Activated CD4-positive, alpha-beta T cell treated with anti-CD3 and anti-CD28 coated beads, Interleukin-10, Interleukin-2, amounts not matched to agents 100 ng/mL and 50 ng/mL, durations not matched to agents 16 hours and 8 hours (primary cell): ENCODE measurements at regions not wholly inside any gene's neighbourhood (a gene's known extent, or its start where the extent isn't known, plus 50 kb on each side); places are given as distances from the start of the nearest gene placed in this dataset.
A peak's percentile ranks its signal among the peaks of the same experiment; 100 is the strongest.
"Not testable (repeated sequence)": the region's sequence is repeated elsewhere in the genome, so short reads cannot be mapped to it uniquely, and the experiment has no call there.

Source experiments
- DNase-seq: peaks from one replicate; pipeline ENCODE4 v3.0.0-alpha.2; 2020

DNA sequence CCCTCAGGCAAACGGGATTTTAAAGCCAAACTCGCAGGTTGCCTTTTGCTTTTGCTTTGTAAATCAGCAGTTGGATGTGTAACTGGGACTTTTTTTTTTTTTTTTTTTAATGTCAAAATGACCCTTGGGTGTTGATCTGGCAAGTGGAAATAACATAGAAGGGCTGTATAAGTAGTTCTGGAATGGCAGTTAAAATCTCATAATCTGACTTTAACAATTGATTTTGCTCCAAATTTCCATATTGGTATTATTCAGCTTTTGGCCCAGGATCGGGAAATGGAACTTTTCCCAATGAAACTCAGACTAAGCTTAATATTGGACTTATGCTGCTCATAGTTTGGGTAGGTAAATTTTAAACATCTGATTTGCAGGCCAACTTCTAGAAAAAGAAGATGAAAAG, 346.8 kb upstream of the NUDT12 start:
- DNase-seq = no peak

DNA sequence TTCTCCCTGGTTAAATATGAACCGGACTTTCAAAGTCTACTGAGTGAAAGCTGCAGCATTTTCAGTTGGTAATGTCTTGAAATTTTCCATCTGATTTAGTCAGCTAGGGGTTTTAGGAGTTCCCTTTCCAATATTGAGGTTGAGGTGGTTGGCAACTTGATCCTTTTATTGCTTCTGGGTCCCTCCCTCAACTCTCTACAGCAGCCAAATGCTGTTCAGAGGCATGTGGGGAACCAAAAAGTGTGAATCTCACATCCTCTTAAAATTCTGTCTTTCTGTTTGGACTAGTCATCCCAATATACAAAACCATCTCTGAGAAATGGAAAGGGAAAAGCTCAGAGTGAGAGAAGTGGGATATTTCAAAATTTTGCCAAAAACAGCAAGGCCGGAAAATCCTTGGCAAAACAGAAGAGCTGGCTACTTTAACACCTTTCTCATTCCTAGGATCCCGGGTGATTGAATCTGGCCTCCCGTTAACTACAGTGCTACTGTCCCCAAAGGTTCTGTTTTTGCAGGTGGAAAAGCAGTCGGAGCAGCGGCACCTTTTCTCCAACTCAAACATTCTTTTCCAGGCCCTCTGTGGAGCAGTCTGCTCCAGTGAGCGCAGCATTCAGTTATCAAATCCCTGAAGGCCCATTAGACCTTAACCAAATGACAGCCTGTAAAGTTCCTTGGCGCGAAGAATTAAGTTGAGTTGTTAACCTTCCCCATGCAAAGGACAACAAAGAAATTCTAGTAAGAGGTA, 345.9 kb upstream of the NUDT12 start:
- no peak for DNase-seq

DNA sequence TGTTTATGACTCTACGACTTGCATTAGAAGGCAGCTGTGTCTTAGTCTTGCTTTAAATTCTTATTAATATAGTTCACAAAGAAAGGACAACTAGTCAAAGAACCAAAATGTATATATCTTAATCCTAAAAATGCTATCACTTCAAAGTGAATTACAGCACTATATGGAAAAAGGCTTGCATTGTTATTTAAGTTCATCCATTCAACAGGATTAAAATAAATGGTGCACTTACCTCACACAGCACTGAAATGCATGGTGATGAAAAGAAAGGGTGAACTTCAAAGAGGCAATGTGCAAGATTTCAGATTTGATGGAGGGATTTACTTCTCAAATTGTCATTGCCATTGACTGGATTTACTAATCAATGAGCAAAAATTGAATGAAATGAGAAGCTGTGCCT, 344.4 kb upstream of the NUDT12 start:
- DNase-seq = no peak

DNA sequence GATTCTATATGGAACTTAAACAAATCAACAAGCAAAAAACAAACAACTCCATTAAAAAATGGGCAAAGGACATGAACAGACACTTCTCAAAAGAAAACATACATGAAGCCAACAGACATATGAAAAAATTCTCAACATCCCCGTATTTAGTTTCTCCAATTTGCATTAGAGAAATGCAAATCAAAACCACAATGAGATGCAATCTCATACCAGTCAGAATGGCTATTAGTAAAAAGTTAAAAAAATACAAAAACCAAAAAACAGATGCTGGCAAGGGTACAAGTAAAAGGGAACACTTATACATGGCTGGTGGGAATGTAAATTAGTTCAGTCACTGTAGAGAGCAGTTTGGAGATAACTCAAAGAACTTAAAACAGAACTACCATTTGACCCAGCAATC, 342.1 kb upstream of the NUDT12 start:
- DNase-seq = no peak

DNA sequence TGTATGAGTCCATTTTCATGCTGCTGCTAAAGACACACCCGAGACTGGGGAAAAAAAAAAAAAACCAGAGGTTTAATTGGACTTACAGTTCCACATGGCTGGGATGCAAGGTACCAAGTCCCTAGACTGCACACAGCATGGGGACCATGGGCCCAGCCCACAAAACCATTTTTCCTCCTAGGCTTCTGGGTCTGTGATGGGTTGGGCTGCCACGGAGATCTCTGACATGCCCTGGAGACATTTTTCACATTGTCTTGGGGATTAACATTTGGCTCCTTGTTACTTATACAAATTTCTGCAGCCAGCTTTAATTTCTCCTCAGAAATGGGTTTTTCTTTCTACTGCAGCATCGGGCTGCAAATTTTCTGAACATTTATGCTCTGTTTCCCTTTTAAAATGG, 340.3 kb upstream of the NUDT12 start:
- no peak for DNase-seq

DNA sequence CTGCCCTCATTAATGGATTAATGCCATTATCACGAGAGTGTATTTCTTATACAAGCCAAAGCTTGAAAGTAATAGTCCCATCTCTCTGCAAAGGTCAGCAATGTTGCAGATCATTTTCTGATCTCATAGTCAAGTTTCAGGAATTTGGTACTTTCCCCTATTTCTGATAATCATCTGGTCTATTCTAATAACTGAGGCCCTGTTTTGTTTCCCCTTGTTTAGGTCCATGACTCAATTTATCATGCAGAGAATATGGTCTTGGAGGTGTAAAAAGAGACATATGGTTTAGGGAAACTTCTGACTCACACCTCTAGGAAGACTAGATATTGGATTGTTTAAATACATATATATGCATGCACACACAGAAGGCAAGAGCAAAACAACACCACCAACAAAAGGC, 339.3 kb upstream of the NUDT12 start:
- DNase-seq = no peak

DNA sequence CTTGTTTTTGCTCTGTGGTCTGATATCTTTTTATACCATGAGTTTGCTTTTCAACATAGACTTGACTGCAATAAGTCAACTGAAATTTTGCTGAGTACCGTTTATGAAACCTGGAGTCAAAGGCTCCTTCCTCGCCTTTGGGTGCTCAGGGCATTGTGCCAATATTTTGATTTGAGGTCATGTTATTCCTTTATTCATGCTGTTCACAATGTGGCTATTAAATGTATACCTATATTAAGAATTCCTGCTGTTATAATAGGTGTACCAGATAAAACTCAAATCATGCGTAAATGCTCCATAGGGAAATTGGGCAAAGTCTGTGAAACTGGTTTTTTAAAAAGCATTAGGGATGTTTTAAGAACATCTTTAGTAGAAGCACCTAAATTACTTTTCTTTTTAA, 334.0 kb upstream of the NUDT12 start:
- DNase-seq = no peak

DNA sequence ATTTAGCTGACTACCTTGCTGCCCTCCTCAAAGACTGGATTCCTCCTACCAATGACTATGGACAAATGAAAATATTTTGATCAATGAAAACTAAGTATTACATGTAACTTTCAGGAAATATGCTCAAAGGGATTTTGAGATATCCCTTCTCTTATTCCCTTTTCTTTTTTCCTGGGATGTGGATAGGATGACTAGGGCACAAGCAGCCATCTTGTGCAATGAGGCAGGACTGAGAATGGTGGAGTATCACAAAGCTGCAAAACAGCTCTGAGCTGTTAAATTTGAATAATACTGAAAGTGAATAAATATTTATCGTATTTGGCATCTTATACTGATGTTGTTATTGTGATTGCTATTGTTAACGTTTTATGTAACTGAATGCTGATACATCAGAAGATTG, 333.1 kb upstream of the NUDT12 start:
- DNase-seq = no peak

DNA sequence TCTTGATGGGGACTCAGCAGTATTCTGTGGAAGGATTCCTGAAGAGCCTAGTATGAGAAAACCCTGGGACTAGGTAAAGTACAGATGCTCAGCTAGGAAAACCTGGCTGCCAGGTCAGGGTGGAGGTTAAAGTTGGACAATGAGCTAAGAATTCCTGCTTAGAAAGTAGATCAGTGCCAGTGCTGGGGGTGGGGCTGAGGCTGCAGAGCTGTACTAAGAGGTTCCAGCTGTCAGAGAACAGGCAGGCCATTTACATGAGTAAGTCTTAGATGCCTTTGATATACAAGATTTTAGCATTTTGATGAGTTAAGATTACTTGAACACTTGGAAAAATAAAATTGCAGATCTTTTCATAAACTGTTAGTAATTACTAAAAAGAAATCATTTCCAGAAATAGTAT, 332.3 kb upstream of the NUDT12 start:
- DNase-seq = no peak

DNA sequence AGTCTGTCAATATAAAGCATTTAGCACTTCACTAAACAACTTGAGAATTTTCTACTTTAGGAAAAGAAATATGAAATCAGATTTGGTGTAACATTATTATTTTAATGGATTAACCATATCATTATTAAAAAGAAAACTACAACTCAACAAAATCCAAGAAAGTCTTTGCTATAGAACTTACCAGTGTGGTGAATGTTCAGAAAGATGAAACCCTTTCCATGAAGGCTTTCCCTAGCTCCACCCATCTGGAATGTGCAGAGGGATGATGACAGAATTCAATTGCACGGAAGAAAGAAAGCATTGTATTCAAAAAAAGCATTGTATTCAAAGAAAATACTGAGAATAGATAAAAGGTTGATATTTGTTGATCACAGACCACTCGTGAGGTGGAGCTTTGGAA, 328.6 kb upstream of the NUDT12 start:
- no peak for DNase-seq

DNA sequence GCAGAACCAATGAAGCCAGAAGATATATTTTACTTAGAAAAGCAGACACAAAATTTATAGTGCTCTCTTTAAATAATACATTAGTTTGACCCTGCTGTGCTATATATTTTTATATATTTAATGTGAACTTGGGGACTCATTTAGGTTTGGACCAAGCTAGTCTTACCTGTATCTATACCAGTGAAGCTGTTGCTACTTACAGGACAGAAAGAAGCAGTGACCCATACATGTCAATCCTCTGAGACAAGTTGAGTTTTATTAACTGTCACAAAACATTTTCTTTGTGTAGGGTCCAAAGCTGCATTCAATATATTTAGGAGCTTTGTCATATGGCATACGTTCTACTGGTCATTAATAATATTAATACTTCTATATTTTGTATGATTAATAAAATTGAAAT, 327.7 kb upstream of the NUDT12 start:
- DNase-seq = no peak

DNA sequence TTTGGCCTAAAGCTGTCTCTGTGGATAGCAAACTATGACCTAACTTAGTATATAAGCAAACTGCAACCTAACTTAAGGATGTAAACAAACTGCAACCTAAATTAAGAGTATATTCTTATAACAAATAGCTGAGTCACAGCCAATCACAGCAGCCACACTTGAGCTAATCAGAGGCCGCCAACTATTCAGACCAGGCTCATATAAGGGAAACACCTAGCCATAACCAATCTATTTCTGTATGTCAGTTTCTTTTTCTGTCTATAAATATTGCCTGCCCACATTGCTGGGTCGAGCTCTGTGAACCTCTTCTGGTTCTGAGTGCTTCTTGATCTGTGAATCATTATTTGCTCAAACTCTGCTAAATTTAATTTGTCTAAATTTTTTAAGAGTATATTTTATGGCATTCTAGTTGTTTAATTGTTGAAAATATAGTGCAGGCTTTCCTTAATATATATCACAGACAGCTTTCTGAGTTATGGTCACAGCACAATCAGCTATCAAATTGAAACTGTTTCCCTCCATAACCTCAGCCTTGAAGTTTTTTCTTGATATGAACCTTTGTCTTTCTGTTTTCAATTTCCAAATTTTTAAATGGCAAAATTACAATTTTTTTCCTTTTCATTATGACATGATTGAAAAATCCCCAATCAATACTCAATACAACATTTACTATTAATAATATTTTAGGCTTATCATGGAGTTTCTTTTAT, 327.1 kb upstream of the NUDT12 start:
- peak; percentile 0 for DNase-seq

DNA sequence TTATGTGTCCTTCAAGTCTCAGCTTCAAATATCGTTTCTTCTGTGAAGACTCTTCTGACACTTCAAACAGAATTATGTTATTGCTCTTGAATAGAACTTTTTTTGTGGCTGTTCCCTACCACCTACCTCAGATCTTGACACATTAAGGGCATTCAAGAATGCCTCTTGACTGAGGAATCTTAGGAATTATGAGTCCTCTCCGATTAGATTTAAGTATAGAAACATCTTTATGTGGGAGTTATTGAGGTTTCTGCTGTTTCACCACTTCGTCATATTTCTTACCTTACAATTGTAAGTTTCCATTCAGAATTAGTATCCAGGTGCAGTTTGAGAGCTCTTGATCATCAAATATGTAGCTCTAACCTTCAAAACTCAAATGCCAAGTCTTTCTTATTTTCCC, 324.2 kb upstream of the NUDT12 start:
- DNase-seq = no peak

DNA sequence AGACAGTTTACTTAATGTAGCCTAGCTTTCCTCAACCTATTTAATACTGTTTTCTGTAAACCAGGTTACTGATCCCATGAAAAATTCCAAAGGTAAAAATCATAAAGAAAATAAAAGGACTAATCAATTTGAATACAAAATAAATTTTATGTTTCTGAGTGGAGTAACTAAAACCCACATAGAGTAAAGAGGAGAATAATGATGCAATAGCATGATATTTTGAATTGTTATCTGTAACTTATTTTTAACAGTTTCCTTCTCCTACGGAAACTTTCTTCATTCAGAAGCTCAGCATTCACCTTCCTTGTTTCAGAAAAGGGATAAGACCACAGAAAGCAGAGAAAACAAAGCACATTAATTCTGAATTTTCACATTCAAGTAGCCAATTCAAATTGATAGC, 320.6 kb upstream of the NUDT12 start:
- no peak for DNase-seq

DNA sequence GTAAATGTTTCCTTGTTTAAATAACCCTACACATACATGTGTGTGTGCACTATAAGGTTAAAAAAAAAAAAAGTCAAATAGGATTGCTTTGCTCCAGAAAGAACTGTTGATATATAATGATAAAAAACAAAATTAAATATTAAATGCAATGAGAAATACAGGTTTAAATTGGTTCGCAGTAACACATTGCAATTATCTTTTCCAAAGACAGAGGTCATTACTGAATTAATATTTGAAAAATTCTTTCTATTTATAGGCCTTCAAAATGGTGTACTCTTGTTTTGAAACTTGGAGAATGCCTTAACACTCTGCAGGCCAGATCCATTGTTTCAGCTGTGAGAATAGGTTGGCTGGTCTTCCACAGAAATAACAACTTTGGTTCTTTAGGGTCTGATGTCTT, 319.0 kb upstream of the NUDT12 start:
- no peak for DNase-seq

DNA sequence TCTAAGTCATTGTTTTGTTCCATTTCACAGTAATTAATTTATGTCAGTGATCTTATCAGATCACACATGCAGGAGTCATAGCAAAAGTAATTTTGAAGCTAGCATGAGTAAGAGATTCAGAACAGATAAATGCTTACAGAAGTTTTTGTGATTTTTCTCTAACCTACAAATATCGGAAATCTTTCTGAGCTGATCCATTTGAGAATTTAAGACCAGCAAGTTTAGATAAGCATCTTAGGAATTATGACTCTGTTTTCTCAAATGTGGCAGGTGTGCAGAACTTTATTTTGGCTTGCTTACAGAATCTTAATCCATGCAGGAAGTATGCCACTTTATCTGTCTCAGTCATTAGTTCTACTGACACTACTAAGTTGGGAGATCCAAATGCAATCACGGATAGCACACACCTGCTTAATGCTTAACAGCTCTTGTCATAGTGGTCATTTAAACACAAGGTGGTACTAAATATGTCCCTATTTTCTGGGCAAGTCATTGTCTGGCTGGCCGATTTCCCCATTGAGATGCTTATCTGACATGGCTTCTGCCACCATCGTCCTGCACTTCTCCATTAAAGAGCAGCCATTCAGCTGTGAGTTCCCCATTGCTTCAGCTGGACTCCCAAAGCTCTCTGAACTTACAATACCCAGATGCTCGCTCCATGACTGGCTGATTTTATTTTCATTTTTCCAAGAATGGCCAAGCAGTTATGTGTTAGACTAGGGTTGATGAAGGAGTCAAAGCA, 305.4 kb upstream of the NUDT12 start:
- DNase-seq = no peak

DNA sequence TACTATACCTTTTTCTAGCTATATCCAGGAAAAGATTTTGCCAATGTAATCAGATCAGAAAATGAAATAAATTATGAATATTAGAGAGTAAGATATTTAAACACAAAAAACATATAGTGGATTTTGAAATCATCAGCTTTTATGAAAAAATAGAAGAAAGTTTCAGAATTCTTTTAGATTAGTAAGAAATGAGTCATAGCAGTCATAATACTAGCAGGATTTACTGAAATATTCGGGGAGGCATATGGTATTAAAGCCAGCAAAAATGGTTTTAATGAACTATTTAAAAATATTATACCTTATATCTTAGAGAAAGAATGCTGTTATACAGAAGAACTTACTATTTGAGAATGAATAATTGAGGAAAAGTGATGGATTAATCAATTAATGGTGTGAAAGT, 303.6 kb upstream of the NUDT12 start:
- no peak for DNase-seq

DNA sequence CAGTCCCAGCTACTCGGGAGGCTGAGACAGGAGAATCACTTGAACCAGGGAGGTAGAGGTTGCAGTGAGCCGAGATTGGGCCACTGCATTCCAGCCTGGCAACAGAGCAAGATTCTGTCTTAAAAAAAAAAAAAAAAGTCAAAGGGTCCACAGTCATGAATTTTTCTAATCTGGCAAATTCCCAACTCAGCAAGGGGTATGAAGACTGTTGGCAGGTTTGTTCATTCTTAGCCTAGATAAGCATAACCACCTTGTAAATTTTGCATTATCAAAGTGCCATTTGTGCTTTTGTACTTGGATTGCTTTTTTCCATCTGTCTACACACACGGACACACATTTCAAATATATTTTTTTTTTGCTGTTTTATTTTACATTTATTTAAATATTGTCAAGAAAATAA, 299.8 kb upstream of the NUDT12 start:
- DNase-seq = no peak

DNA sequence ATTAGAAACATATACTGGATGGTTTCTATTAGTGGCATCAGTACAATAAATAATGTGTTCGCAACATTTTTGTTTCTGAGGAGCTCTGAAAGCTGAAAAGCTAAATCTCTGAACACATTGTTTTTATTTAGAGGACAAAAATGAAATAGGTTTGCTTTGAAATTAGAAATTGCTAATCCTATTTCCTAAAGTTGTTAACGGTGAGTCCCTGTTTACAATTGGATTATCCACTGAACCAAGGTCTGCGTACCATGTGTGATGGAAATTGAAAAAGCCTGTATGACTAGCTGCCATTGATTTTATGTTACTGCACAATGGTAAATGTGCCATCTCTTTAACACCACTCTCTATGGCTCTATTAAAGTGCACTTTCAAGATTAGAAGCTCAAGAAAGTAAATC, 297.7 kb upstream of the NUDT12 start:
- DNase-seq = no peak

DNA sequence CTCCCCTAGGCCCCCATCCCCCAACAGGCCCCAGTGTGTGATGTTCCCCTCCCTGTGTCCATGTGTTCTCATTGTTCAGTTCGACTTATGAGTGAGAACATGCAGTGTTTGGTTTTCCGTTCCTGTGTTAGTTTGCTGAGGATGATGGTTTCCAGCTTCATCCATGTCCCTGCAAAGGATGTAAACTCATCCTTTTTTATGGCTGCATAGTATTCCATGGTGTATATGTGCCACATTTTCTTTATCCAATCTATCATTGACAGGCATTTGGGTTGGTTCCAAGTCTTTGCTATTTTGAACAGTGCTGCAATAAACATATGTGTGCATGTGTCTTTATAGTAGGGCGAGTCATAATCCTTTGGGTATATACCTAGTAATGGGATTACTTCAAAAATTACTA, 295.8 kb upstream of the NUDT12 start:
- not testable (repeated sequence) for DNase-seq

DNA sequence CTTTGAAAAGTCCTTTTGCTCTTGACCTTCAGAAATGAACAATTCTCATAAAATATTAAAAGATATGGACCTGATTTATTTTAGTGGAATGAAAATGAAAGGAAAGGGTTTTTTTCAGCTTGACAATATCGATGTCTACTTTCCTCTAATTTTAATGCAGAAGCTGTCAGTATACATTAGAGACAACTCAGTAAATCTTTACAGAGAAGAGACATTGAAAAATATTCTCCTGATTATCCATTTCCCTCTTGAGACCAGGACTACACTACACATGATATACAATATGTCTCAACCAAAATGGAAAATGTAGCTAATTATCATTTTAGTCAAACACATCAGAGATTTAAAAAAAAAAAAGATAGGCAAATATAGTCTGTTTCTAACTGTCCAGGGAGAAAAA, 288.5 kb upstream of the NUDT12 start:
- no peak for DNase-seq

DNA sequence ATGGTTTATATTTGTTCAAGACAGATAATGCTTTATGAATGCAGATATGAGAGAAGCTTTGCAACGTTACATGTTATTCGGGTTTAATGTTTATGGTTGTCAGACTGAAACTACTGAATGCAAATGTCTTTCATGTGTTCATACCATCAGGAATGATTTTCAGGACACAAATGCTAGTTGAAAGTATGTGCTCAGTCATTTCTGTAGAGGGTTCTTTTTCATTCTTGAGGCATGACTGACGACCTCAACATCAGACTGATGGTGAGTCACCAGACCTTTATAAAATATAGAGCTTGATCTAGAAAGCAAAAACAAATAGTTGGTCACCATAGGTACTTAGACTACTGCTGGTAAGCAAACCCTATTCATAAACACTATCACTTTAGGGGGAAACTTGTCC, 287.3 kb upstream of the NUDT12 start:
- peak; percentile 6 for DNase-seq

DNA sequence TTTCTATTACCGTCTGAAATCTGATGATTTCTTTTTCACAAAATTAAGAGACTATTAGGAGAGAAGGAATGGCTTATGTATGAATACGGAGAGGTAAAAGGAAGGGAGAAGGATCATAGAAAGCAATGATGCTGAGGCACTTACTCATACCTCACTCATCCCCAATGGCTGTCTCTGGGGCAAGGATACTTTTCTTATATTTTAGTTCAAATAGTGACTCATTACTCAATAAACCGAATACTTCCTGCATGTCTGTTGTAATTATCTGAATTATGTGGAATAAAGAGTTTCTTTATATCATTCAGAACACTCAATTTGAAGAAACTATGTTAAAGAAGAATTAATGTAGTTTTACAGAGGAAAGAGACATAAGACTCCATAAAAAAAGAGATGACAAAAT, 284.5 kb upstream of the NUDT12 start:
- no peak for DNase-seq

DNA sequence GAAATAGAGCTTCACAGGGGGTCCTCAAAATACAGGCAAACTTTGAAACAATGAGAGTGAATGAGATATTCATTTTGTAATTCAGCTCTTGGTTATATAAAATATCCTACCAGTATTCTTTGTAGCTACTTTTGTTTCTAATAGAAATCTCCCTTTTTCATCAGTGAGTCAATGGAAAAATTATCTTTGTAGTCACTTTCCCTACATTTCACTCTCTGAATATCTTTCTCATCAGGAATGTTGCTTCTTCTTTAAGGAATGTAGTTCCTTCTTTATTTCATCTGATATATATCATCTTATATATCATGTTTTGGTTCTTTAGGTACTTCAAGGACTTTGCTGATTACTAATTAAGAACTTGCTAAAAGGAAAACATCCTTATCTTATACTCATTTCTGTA, 280.3 kb upstream of the NUDT12 start:
- DNase-seq = no peak
